Activated CD4-positive, alpha-beta T cell treated with anti-CD3 and anti-CD28 coated beads, Interleukin-2, amount 10 ng/mL, durations not matched to agents 7 days and 5 days (primary cell): ENCODE measurements at regions not wholly inside any gene's neighbourhood (a gene's known extent, or its start where the extent isn't known, plus 50 kb on each side); places are given as distances from the start of the nearest gene placed in this dataset.

Experiments used
- CTCF ChIA-PET: fragments of 350-600 bp; sonication (Branson Sonifier 250); formaldehyde crosslinking; loops from one replicate; lab custom pipeline; 2021; ENCODE audit warnings: antibody characterized with exemption; lab: Charles Lee
- POLR2A ChIA-PET: fragments of 350-600 bp; sonication (Branson Sonifier 250); formaldehyde crosslinking; loops from one replicate; lab custom pipeline; 2021; ENCODE audit warnings: antibody characterized with exemption; lab: Charles Lee
- DNase-seq: peaks from one replicate; pipeline ENCODE4 v3.0.0-alpha.2; 2020
- H3K27ac Mint-ChIP-seq: one replicate; pipeline ENCODE4 v1.8.0; 2021; ENCODE audit warnings: mild to moderate bottlenecking, moderate library complexity, mixed read lengths
- H3K27me3 Mint-ChIP-seq: one replicate; pipeline ENCODE4 v1.8.0; 2021; ENCODE audit warnings: mixed read lengths
- H3K36me3 Mint-ChIP-seq: one replicate; pipeline ENCODE4 v1.8.0; 2021; ENCODE audit warnings: low read depth, mixed read lengths
- H3K4me1 Mint-ChIP-seq: one replicate; pipeline ENCODE4 v1.8.0; 2021; ENCODE audit warnings: mixed read lengths
- H3K4me3 Mint-ChIP-seq: one replicate; pipeline ENCODE4 v1.8.0; 2021; ENCODE audit warnings: mild to moderate bottlenecking, moderate library complexity, mixed read lengths
- H3K9me3 Mint-ChIP-seq: one replicate; pipeline ENCODE4 v1.8.0; 2021; ENCODE audit warnings: mixed read lengths

DNA sequence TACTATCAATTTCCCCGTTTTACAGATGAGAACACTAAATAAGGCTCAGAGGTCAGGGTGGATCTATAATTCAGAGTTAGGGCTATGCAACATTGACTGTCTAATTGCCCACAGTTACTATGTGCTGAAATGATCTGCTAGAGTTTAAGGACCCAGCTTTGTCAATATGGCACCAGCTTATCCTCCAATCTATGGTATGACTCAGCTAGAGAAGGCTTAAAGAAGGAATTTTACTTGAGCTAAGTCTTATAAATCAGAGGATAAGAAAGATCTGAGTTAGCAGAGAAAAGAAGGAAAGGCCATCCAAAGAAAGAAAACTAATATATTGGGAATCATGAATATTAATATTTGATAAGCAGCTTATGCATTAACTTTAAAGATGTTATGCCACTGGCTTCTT, 78.1 kb downstream of the ASB9 start:
- H3K4me1 Mint-ChIP-seq, result no peaks in the 10 kb centered on the region
- DNase-seq, result no peak
- no peak overlapping the region for H3K27ac Mint-ChIP-seq
- peaks cover 26% of the 10 kb centered on the region for H3K27me3 Mint-ChIP-seq
- ChIA-PET POLR2A (no interaction called here), CTCF (no interaction called here)
- H3K36me3 Mint-ChIP-seq, result no peaks in the 10 kb centered on the region
- H3K4me3 Mint-ChIP-seq, result no peak overlapping the region
- H3K9me3 Mint-ChIP-seq, result no peaks in the 10 kb centered on the region

DNA sequence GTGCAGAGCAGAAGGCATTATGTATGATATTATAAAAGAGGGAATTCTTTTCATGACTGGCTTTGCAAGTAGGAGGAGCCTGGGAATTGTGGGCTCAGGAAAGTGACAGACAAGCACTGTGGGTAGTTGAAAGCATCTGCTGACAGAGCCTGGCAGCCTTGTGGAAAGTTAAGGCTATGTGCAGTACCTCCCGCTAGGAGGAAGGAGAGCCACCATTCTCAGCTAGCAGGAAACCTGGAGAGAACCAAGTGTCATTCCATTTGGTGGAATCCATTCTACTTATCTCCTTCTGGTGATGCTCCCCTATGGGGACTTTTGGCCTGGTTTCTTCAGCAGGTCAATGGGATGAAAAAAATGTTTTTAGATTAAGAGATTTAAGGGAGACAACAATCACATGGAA, 81.8 kb downstream of the ASB9 start:
- ChIA-PET CTCF (no interaction called here), POLR2A (no interaction called here)
- no peak overlapping the region for H3K4me3 Mint-ChIP-seq
- no peaks in the 10 kb centered on the region for H3K9me3 Mint-ChIP-seq
- H3K4me1 Mint-ChIP-seq, result no peaks in the 10 kb centered on the region
- peaks cover 32% of the 10 kb centered on the region for H3K27me3 Mint-ChIP-seq
- H3K27ac Mint-ChIP-seq, result no peak overlapping the region
- no peak for DNase-seq
- no peaks in the 10 kb centered on the region for H3K36me3 Mint-ChIP-seq

DNA sequence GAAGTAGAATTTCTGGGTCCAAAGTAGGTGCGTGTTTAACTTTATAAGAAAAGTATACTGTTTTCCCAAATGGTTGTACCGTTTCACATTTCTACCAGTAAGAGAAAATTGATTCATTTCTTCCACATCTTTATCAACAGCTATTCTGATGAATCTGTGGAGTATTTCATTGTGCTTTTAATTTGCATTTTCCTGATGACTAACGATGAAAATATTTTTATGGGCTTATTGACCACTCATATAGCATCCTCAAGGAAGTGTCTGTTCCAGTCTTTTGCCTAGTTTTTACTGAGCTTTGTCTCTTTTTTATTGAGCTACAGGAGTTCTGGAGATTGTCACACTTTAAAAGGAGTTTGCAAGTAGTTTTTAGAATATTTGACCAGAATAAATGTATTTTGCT, 92.6 kb downstream of the ASB9 start:
- Mint-ChIP-seq H3K27ac (no peak overlapping the region), H3K27me3 (peaks cover 11% of the 10 kb centered on the region), H3K36me3 (no peaks in the 10 kb centered on the region), H3K4me1 (no peaks in the 10 kb centered on the region), H3K9me3 (no peaks in the 10 kb centered on the region), H3K4me3 (no peak overlapping the region)
- POLR2A ChIA-PET, result no interaction called here
- no peak for DNase-seq
- CTCF ChIA-PET, result no interaction called here

DNA sequence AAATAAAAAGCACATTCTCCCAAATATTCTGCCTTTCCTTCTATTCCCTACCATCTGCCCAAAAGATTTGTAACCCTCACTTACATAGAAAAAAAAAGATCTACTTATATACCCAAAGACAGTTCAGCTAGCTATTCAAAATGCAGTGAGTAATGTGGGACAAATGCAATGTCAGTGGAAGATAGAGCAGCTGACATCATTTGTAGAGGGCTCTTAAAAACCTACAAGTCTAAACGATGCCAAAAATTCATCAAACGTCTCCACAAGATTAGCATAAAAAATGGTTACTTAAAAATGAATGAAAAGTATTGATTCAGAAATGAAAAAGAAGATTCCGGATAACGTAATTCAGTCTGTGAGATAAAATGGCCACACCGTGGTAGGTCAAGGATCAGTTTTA, 96.5 kb downstream of the ASB9 start:
- Mint-ChIP-seq H3K27ac (no peak overlapping the region), H3K4me3 (no peak overlapping the region), H3K9me3 (no peaks in the 10 kb centered on the region), H3K36me3 (no peaks in the 10 kb centered on the region), H3K4me1 (peaks cover 10% of the 10 kb centered on the region), H3K27me3 (peaks cover 3% of the 10 kb centered on the region)
- DNase-seq, result no peak
- POLR2A ChIA-PET, result no interaction called here
- CTCF ChIA-PET, result no interaction called here

DNA sequence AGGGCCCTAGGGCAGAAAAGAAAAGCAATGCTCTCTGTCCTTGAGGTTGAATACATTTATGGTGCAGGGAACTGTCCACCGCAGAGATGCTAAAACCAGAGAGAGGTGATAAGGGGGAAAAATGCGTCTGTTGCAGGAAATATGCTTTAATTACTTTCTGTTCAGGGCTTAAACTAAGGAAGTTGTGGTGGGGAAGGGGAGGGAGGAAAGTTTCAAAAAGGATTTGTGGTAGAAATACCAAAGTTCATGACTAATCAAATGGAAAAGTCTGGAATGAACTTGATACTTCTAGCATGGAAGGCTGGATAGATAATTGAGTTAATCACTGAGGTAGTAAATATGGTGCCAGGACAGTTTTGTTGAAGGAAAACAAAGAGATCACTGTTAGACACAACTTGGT, 99.0 kb downstream of the ASB9 start:
- CTCF ChIA-PET, result no interaction called here
- no peak overlapping the region for H3K27ac Mint-ChIP-seq
- peaks cover 11% of the 10 kb centered on the region for H3K4me1 Mint-ChIP-seq
- H3K4me3 Mint-ChIP-seq, result no peak overlapping the region
- no peak for DNase-seq
- H3K9me3 Mint-ChIP-seq, result no peaks in the 10 kb centered on the region
- POLR2A ChIA-PET, result no interaction called here
- peaks cover 6% of the 10 kb centered on the region for H3K36me3 Mint-ChIP-seq
- H3K27me3 Mint-ChIP-seq, result no peaks in the 10 kb centered on the region

DNA sequence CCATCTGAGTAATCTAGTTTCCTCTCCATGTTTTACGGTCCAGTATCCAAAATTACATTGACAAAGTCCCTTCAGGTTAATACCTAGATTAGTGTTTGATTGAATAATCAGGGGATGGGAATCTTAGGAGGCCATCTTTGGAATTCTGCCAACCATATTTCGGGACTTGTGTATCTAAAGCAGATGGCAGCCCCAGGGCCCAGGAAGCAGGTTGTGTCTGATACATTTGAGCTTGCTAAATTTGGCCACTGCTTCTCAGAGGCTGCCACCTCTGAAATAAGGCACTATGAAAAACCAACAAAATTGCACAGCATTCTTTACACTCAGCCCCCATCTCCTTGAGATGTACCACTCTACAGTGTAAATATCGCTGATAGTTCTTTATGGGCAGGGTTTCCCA, 102.1 kb downstream of the ASB9 start:
- peaks cover 11% of the 10 kb centered on the region for H3K4me1 Mint-ChIP-seq
- CTCF ChIA-PET, result no interaction called here

DNA sequence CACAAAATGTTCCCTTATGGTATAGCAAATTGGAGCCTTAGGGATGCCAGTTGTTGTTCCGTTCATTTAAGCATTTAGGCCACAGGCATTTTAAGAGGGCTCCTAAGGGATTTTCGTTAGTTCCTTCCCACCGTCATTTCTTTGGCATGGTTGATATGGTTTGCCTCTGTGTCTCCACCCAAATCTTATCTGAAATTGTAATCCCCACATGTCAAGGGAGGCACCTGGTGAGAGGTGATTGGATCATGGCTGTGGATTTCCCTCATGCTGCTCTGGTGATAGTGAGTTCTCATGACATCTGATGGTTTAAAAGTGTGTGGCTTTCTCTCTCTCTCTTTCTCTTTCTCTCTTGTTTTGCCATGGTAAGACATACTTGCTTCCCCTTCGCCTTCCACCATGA, 104.1 kb downstream of the ASB9 start:
- Mint-ChIP-seq H3K4me1 (peaks cover 12% of the 10 kb centered on the region), H3K4me3 (no peak overlapping the region), H3K36me3 (peaks cover 6% of the 10 kb centered on the region), H3K27ac (no peak overlapping the region), H3K9me3 (no peaks in the 10 kb centered on the region), H3K27me3 (no peaks in the 10 kb centered on the region)
- POLR2A ChIA-PET, result no interaction called here
- CTCF ChIA-PET, result no interaction called here
- DNase-seq, result no peak

More for the DNA sequence above, 102.1 kb downstream of the ASB9 start:
- no peaks in the 10 kb centered on the region for H3K9me3 Mint-ChIP-seq
- no peak overlapping the region for H3K4me3 Mint-ChIP-seq
- POLR2A ChIA-PET, result no interaction called here
- DNase-seq, result no peak
- H3K27ac Mint-ChIP-seq, result no peak overlapping the region
- peaks cover 6% of the 10 kb centered on the region for H3K36me3 Mint-ChIP-seq
- no peaks in the 10 kb centered on the region for H3K27me3 Mint-ChIP-seq

DNA sequence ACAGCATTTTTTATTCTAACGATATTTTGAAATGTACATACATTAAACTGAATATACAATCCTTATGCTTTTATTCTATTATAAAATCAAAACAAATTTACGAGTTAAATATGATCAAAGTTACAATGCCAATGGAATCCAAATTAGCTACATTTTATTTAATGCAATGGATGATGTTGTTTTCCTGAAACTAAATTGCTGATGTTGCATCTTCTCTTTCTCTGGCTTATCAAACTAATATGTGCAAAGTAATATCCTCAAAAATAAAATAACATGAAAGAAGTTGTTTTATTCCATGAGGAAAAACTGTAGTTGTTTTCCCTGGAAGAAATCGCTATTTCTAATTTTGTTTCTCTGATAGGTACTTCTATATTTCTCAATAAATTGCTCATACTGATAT, 106.8 kb downstream of the ASB9 start:
- H3K9me3 Mint-ChIP-seq, result no peaks in the 10 kb centered on the region
- H3K4me1 Mint-ChIP-seq, result peaks cover 22% of the 10 kb centered on the region
- no peak overlapping the region for H3K27ac Mint-ChIP-seq
- ChIA-PET CTCF (no interaction called here), POLR2A (no interaction called here)
- H3K36me3 Mint-ChIP-seq, result peaks cover 7% of the 10 kb centered on the region
- H3K27me3 Mint-ChIP-seq, result no peaks in the 10 kb centered on the region
- H3K4me3 Mint-ChIP-seq, result no peak overlapping the region
- DNase-seq, result no peak

DNA sequence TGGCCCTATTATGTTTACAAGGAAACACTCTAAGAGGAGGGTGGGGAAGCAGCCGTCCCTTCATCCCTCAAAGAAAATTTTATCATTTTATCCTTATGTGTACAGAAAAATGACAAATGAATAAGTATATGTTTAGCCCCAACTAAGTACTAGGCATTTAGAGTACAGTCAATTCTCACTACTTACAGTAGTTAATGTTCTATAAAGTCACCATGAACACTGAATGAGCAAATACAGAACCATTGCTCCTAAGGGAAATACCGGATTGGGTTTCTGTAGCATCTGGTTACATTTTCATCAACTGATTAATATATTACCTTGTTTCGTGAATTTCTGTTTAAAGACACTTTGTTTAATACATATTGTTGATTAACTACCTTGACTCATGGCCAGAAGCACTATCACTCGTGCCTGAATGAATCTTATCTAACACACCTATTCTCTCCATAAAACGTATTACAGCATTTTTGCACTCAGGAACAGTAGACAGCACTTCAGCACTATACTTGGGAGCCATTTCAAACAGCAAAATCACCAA, 109.3 kb downstream of the ASB9 start:
- CTCF ChIA-PET, result no interaction called here
- Mint-ChIP-seq H3K27me3 (no peaks in the 10 kb centered on the region), H3K4me3 (no peak overlapping the region), H3K9me3 (peaks cover 5% of the 10 kb centered on the region), H3K36me3 (peaks cover 2% of the 10 kb centered on the region), H3K4me1 (peaks cover 36% of the 10 kb centered on the region), H3K27ac (no peak overlapping the region)
- POLR2A ChIA-PET, result no interaction called here
- DNase-seq, result no peak

DNA sequence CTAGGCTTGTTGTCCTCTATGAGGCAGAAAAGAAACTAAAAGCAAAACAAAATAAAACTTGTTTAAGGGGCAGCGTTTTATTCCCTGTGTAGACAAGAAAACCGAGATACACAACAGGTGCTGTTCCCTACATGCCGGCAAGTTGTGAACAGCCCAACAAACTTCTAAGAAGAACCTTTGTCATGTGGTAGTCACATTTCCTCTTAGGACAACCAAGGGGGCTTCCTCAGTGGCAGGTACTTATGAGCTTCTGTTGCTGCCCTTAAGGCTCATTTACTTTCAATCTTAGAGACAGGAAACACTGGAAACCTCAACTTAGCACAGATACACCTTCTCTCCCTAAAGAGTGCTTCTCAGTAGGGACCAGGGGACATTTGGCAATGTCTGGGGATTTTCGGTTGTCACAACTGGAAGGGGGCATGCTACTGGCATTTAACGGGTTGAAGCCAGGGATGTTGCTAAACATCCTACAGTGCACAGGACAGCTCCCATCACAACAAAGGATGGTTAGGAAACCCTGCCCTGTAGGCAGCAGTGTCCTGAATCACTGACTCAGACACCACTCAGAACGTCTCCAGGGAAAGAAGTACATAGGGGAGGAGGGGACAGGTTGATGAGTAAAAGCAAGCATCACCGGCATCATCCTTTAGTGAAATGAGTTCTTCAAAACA, 111.0 kb downstream of the ASB9 start:
- peak; percentile 15 for DNase-seq
- peak overlapping the region; percentile 71 for H3K4me3 Mint-ChIP-seq
- H3K9me3 Mint-ChIP-seq, result peaks cover 11% of the 10 kb centered on the region
- H3K36me3 Mint-ChIP-seq, result peaks cover 4% of the 10 kb centered on the region
- ChIA-PET POLR2A (no interaction called here), CTCF (no interaction called here)
- no peaks in the 10 kb centered on the region for H3K27me3 Mint-ChIP-seq
- H3K4me1 Mint-ChIP-seq, result peaks cover 38% of the 10 kb centered on the region
- H3K27ac Mint-ChIP-seq, result peak overlapping the region; percentile 93

DNA sequence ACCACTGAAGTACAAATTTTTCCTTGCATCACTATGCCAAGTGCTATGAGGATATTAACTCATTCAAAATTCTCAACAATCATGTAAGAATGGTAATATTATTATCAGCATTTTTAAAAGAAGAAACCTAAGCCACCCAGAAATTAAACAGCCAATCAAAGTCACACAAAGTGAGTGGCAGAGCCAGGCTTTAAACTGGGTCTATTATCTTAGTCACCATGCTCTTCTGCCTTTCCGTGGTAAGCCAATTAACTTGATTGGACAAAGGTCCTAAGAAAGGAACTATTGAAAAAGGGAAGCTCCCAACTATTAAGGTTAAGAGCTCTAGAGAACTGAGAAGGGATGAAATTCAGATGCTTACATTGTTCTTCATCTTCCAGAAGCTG, 111.5 kb downstream of the ASB9 start:
- Mint-ChIP-seq H3K4me3 (peak overlapping the region; percentile 71), H3K4me1 (peaks cover 38% of the 10 kb centered on the region), H3K27me3 (no peaks in the 10 kb centered on the region), H3K9me3 (peaks cover 11% of the 10 kb centered on the region), H3K36me3 (peaks cover 7% of the 10 kb centered on the region), H3K27ac (peak overlapping the region; percentile 93)
- ChIA-PET CTCF (no interaction called here), POLR2A (no interaction called here)
- no peak for DNase-seq

DNA sequence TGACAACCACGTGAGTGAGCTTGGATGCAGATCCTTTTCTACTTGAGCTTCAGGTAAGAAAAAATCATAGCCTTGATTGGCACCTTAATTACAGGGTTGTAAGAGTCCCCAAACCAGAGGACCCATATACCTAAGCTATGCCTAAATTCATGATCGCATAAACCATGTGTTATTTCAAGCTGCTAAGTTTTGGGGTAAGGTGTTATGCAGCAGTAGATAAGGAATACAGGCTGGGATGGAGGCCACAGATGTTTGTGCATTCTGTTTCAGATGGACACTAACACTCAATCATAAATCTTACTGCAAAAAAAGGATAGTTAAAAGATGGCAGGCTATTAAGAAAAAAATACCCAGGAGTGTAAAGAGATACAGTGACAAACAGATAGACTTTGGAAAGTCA, 112.3 kb downstream of the ASB9 start:
- Mint-ChIP-seq H3K36me3 (peaks cover 9% of the 10 kb centered on the region), H3K27ac (peak overlapping the region; percentile 28), H3K9me3 (peaks cover 14% of the 10 kb centered on the region), H3K4me1 (peaks cover 41% of the 10 kb centered on the region), H3K4me3 (peak overlapping the region; percentile 32), H3K27me3 (no peaks in the 10 kb centered on the region)
- no peak for DNase-seq
- ChIA-PET POLR2A (no interaction called here), CTCF (no interaction called here)

DNA sequence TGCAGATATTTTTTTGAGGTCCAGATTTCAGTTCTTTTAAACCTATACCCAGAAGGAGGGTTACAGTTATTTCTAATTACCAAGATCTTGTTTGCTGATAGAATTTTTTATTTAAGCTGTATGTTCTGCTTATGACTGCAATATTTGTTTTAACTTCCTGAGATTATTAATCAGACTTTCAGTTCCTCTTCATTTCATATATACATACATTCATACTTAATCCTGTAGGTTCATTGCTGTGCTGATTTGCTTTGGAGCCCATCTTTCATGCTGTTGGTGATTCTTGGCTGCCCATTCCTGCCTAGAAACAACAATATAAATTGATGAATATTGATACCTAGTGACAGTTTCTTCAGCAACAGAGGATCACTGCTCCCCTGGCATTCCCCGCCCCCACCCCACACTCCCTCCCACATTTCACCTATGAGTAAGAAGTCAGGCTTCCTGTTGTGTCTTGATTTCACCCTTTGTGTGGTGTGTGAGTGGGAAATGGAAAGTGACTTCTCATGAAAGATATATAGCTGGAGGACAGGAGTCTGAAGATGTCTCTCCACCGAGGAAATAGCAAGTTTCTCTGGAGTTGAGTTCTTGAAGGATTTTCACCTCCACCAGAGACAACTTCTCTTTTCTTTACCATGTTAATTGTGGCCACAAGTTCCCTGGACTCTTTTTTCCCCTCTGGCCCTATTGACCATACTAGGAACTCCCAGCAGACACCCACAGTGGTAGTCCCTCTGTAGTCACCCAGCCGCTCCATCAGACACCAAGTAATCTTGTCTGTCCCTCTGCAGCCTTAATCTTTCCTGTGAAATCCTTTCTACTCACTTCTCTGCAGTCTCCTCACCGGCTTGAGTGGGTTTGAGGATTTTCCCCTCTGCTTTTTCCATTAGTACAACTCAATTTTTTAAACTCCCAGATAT, 118.4 kb downstream of the ASB9 start:
- ChIA-PET CTCF (no interaction called here), POLR2A (no interaction called here)

More for the DNA sequence above, 118.4 kb downstream of the ASB9 start:
- peak; percentile 20 for DNase-seq
- Mint-ChIP-seq H3K9me3 (peaks cover 14% of the 10 kb centered on the region), H3K36me3 (peaks cover 8% of the 10 kb centered on the region), H3K4me3 (no peak overlapping the region), H3K4me1 (peaks cover 33% of the 10 kb centered on the region), H3K27ac (peak overlapping the region; percentile 84), H3K27me3 (peaks cover 7% of the 10 kb centered on the region)
